IPS-18a (cell line): ENCODE measurements at regions not wholly inside any gene's neighbourhood (a gene's known extent, or its start where the extent isn't known, plus 50 kb on each side); places are given as distances from the start of the nearest gene placed in this dataset.

ENCODE experiments used
- H3K27ac ChIP-seq: one replicate; pipeline ENCODE4 v1.5.1; 2013; ENCODE audit warnings: low read length
- H3K27me3 ChIP-seq: one replicate; pipeline ENCODE4 v1.6.1; 2013; ENCODE audit warnings: mild to moderate bottlenecking, low read length; ENCODE audit not compliant: control insufficient read depth, insufficient read depth
- H3K36me3 ChIP-seq: one replicate; pipeline ENCODE4 v1.6.1; 2013; ENCODE audit warnings: low read depth, low read length; ENCODE audit not compliant: control insufficient read depth
- H3K4me1 ChIP-seq: one replicate; pipeline ENCODE4 v1.6.1; 2013; ENCODE audit warnings: low read depth, low read length; ENCODE audit not compliant: control insufficient read depth
- H3K4me3 ChIP-seq: one replicate; pipeline ENCODE4 v1.5.1; 2013; ENCODE audit warnings: low read length
- H3K9ac ChIP-seq: one replicate; pipeline ENCODE4 v1.6.1; 2013; ENCODE audit warnings: mild to moderate bottlenecking, low read length, moderate library complexity
- H3K9me3 ChIP-seq: one replicate; pipeline ENCODE4 v1.6.1; 2013; ENCODE audit warnings: low read depth, low read length; ENCODE audit not compliant: control insufficient read depth

DNA sequence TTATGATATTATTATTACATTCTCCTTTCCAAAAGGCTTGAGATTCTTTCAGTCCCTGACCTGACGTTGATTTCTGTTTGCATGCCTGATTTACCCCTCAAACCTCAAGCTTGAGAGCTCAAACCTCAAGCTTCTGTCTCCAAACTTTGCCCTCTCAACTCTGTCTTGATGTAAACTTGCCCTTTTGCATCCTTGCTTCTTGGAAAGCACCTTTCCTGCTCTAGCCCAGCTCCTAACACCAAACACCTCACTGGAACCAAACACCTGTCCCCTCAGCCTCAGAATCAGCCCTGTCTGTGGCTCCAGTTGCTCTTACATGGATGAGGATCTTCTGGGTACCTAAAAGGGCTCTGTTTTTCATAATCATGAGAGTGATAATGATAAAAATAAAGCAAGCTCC lies 109.2 kb downstream of the GP2 start:
- no peaks in the 10 kb centered on the region for H3K36me3 ChIP-seq
- H3K9me3 ChIP-seq, result no peaks in the 10 kb centered on the region
- no peak overlapping the region for H3K9ac ChIP-seq
- no peaks in the 10 kb centered on the region for H3K4me1 ChIP-seq
- no peak overlapping the region for H3K4me3 ChIP-seq
- H3K27me3 ChIP-seq, result no peaks in the 10 kb centered on the region
- H3K27ac ChIP-seq, result no peak overlapping the region

DNA sequence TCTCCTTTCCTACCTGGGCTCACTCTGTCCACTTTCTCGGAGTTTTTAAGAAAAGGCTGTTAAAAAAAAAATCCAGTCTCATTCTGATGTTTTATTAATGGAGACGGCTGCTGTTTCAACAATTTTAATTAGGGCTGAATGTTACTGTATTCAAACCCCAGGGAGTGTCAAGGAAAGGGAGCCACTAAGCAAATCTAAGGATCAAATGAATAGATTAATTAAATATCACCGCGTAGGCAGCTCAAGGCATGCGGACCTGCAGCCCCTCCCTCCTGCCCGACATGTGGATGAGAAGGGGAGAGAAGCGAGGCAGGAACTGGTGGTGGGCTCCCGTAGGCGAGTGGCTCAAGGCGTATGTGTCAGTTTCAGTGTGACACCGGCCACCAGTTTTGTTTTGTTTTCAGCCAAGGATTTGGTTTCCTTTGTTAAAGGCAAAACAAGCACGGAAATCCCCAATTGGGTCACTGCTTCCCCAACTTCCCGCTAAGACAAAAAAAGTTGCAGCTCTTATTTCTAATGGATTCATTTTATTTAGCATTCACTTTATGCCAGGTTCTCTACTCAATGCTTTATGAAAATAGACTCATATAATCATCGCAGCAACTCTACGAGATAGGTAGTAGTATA lies 110.6 kb downstream of the GP2 start:
- H3K4me1 ChIP-seq, result no peaks in the 10 kb centered on the region
- H3K9ac ChIP-seq, result no peak overlapping the region
- no peaks in the 10 kb centered on the region for H3K36me3 ChIP-seq
- no peak overlapping the region for H3K4me3 ChIP-seq
- H3K27ac ChIP-seq, result no peak overlapping the region
- no peaks in the 10 kb centered on the region for H3K27me3 ChIP-seq
- H3K9me3 ChIP-seq, result no peaks in the 10 kb centered on the region

DNA sequence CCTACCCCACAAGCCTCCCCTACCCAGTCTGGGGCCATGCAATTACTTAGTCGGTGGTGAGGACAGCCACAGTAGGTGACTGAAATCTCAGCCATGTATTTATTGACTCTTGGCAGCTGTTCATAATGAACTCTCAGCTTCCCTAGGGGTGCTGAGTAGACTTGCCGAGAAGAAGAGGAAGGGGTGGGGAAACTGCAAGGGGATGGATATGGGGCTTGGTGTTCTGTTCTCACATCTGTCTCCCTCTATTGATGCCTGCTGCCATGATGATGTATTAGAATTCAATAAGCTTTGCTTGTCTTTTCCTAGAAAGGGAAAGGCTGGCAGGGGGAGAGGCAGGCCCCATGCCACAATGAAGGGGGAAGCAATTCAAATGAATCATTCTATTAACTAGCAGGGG lies 112.9 kb downstream of the GP2 start:
- Histone ChIP-seq H3K36me3 (no peaks in the 10 kb centered on the region), H3K27ac (no peak overlapping the region), H3K9me3 (no peaks in the 10 kb centered on the region), H3K4me3 (no peak overlapping the region), H3K9ac (no peak overlapping the region), H3K27me3 (no peaks in the 10 kb centered on the region), H3K4me1 (no peaks in the 10 kb centered on the region)

DNA sequence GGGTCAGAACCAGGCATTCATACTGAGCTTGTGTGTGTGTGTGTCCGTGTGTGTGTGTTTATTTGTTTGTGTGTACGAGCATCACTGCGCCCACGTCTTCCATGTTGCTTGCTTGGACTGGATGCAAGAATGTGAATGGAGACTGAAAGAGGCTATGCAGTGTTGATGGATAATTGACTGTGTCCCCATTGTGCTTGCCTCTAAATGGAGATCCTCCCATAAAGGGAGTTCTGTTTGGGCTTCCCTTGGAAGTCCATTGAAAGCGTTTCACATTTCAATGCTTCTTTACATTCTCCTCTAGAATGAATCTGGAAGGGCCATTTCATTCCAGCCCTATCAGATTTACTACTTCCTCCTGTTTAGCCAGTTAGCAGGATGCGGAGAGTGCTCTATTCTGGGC lies 124.0 kb downstream of the GP2 start:
- H3K4me1 ChIP-seq, result no peaks in the 10 kb centered on the region
- no peaks in the 10 kb centered on the region for H3K9me3 ChIP-seq
- no peak overlapping the region for H3K4me3 ChIP-seq
- H3K27ac ChIP-seq, result no peak overlapping the region
- H3K36me3 ChIP-seq, result no peaks in the 10 kb centered on the region
- no peak overlapping the region for H3K9ac ChIP-seq
- no peaks in the 10 kb centered on the region for H3K27me3 ChIP-seq

DNA sequence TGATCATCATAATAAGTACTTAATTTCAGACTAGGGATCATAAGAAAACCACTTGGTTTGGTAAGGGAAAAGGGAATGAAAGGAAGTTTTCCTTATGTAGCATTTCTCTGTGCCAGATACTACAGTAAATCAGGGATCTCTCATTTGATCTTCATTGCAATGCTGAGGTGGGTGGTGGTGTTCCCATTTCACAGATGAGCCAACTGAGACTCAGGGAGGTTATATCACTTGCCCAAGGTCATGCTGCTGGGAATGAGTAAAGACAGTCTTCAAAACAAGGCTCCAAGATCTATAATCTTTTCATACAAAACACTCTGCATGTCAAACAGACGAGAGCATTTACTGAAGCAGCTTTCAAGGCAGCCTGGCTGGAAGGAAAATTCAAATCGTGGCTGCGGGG lies 124.6 kb downstream of the GP2 start:
- no peaks in the 10 kb centered on the region for H3K27me3 ChIP-seq

DNA sequence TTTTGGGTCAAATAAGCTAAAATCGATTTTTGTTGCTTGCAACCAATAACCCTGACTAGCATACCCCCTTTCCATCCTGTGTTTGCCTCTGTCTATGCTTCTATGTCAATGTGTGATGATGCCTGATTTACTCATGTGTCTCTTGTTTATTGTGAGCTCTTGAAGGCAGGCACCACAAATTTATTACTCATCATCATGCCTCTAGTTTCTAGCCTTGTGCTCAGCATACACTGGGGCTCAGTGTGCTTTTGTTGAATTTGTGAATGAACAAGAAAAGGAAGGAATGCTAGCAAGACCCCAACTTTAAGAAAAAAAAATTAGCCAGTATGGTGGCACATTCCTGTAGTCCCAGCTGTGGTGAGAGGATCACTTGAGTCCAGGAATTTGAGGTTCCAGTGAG lies 119.1 kb upstream of the GPR139 start:
- Histone ChIP-seq H3K27ac (no peak overlapping the region), H3K36me3 (no peaks in the 10 kb centered on the region), H3K9ac (no peak overlapping the region), H3K4me3 (no peak overlapping the region), H3K4me1 (no peaks in the 10 kb centered on the region), H3K9me3 (no peaks in the 10 kb centered on the region), H3K27me3 (no peaks in the 10 kb centered on the region)

More for the DNA sequence above, 124.6 kb downstream of the GP2 start:
- no peaks in the 10 kb centered on the region for H3K9me3 ChIP-seq
- H3K4me3 ChIP-seq, result no peak overlapping the region
- H3K9ac ChIP-seq, result no peak overlapping the region
- H3K36me3 ChIP-seq, result no peaks in the 10 kb centered on the region
- no peak overlapping the region for H3K27ac ChIP-seq
- no peaks in the 10 kb centered on the region for H3K4me1 ChIP-seq

DNA sequence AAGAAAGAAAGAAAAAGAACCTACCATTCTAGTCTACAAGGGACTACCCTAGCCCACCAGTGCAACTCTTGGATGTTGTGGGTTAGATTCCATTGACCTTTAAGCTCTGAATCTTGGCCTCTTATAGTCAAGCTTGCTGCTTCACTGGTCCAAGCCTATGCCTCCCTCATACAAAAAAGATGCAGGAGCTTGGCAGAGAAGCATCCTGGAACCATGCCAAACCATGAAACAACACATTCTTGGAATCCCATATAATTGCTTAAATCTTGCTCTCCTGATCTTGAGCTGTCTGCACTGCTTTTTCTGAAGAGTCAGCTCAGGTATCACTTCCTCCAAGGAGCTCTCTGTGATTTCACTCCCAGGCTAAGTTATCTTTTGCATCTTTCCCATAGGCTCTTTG lies 117.9 kb upstream of the GPR139 start:
- Histone ChIP-seq H3K9me3 (no peaks in the 10 kb centered on the region), H3K4me3 (no peak overlapping the region), H3K27me3 (no peaks in the 10 kb centered on the region), H3K27ac (no peak overlapping the region), H3K4me1 (no peaks in the 10 kb centered on the region), H3K9ac (no peak overlapping the region), H3K36me3 (no peaks in the 10 kb centered on the region)

DNA sequence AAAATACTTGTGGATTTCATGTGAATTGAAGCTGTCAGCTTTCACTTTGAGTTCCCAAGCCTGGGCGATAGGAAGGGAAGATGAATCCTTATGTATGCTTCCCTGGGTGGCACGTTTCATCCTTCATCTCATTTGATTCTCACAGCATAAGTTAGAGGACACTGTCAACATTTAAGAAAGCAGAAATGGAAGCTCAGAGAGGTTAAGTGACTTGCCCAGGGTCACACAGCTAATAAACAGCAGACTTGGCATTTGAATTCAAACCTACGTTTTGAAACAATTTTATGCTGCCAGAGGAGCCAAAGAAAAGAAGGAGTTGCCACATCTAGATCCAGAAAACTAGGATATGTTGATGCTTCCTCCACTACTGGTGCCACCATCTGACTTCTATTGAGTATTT lies 108.3 kb upstream of the GPR139 start:
- Histone ChIP-seq H3K4me3 (no peak overlapping the region), H3K27me3 (no peaks in the 10 kb centered on the region), H3K9me3 (no peaks in the 10 kb centered on the region), H3K36me3 (no peaks in the 10 kb centered on the region), H3K9ac (no peak overlapping the region), H3K27ac (no peak overlapping the region), H3K4me1 (peaks cover 6% of the 10 kb centered on the region)

DNA sequence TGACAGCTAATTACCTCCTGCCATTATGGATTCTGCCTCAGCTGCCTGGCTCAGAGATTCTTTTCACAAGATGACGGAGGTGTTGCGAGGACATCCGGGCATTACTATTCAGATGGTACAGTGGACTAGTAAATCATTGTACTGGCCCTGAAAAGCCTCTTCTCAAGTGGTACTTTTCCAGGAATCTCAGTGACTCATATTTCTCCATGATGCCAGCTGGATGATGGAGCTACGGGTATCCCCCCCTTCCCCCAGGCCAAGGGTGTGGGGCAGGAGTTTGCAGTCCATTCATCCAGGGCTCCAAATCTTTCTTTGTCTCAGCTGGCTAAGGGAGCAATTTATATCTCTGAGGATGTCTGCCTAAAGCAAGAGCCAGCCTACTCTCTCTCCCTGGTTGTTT lies 107.7 kb upstream of the GPR139 start:
- Histone ChIP-seq H3K4me3 (no peak overlapping the region), H3K27me3 (no peaks in the 10 kb centered on the region), H3K9ac (no peak overlapping the region), H3K27ac (no peak overlapping the region), H3K4me1 (peaks cover 11% of the 10 kb centered on the region), H3K9me3 (no peaks in the 10 kb centered on the region), H3K36me3 (no peaks in the 10 kb centered on the region)

DNA sequence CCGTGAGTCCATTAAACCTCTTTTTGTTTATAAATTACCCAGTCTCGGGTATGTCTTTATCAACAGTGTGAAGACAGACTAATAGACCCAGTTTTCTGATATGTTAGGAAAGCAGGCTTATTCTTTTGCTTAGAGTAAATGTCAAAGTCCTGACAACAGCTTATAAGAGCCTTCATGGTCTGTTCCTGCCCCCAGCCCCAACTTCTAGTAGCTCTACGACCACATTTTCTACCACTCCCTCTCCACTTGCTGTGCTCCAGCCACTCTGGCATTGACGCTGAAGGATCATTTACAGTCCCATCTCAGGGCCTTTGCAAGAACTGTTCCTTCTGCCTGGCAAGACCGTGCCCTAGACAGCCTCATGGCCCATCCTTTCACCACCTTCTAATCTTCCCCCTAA lies 104.6 kb upstream of the GPR139 start:
- H3K27me3 ChIP-seq, result no peaks in the 10 kb centered on the region
- H3K27ac ChIP-seq, result no peak overlapping the region
- H3K36me3 ChIP-seq, result no peaks in the 10 kb centered on the region
- no peak overlapping the region for H3K9ac ChIP-seq
- H3K4me1 ChIP-seq, result peaks cover 30% of the 10 kb centered on the region
- no peak overlapping the region for H3K4me3 ChIP-seq
- H3K9me3 ChIP-seq, result no peaks in the 10 kb centered on the region

DNA sequence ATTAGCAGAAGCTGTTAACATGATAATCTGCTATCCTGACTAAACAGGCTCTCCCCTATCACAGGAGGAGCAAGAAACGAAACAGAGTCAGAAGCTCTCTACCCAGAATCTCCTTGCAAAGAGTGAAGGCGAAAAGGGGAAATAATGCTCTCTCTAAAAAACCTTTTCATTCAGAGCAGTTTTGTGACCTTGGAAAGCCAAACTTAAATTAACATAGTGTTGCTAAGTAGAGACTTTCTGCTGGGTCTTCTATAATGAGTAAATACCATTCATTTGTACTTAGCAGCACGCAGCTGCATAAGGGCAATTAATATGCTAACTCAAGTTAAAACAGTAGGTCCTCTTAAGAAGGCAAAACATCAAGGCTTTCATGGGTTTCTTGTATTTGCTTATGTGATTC lies 101.7 kb upstream of the GPR139 start:
- H3K9me3 ChIP-seq, result no peaks in the 10 kb centered on the region
- H3K9ac ChIP-seq, result peak overlapping the region; percentile 30
- H3K4me3 ChIP-seq, result no peak overlapping the region
- no peaks in the 10 kb centered on the region for H3K27me3 ChIP-seq
- peak overlapping the region; percentile 55 for H3K27ac ChIP-seq
- peaks cover 30% of the 10 kb centered on the region for H3K4me1 ChIP-seq
- H3K36me3 ChIP-seq, result no peaks in the 10 kb centered on the region

DNA sequence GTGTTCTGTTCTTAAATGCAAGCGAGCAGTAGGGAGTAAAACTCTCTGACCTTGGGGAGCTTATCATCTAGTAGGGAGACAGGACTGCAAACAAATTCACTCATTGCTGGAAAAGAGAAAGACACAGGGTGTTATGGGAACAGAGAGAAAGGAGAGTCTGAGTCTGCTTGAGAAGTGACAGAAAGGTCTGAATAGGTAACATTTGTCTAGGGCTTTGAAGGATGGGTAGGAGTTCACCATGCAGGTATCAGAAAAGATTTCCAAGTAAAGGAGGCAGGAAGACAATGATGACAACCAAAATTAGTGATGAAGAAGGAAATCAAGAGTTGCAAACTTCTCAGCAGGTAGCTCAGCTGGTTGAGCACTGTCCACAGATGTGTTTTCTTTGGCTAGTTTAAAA lies 93.6 kb upstream of the GPR139 start:
- peaks cover 13% of the 10 kb centered on the region for H3K4me1 ChIP-seq
- H3K27me3 ChIP-seq, result no peaks in the 10 kb centered on the region
- no peak overlapping the region for H3K4me3 ChIP-seq
- no peaks in the 10 kb centered on the region for H3K36me3 ChIP-seq
- H3K9ac ChIP-seq, result no peak overlapping the region
- H3K27ac ChIP-seq, result no peak overlapping the region
- no peaks in the 10 kb centered on the region for H3K9me3 ChIP-seq
